OCI-LY1 (cell line): ENCODE measurements at regions not wholly inside any gene's neighbourhood (a gene's known extent, or its start where the extent isn't known, plus 50 kb on each side); places are given as distances from the start of the nearest gene placed in this dataset.

Experiments
- H2AFZ ChIP-seq: fragments of 200-600 bp; sonication (generic), shearing (Covaris generic); 2 replicates; pipeline ENCODE4 v1.6.0; 2014; ENCODE audit warnings: antibody characterized with exemption, mild to moderate bottlenecking, low read length
- H3F3A ChIP-seq: fragments of 200-600 bp; sonication (generic), shearing (Covaris generic); 2 replicates; pipeline ENCODE4 v1.6.0; 2014; ENCODE audit warnings: mild to moderate bottlenecking, antibody characterized with exemption, low read length, moderate library complexity; ENCODE audit not compliant: insufficient read depth
- H3K27ac ChIP-seq: fragments of 200-600 bp; sonication (generic); 2 replicates; pipeline ENCODE4 v1.5.1; 2014; ENCODE audit warnings: low read length, mixed run types, mild to moderate bottlenecking, low read depth; ENCODE audit not compliant: poor library complexity, severe bottlenecking
- H3K27me3 ChIP-seq: fragments of 200-600 bp; sonication (generic); 2 replicates; pipeline ENCODE4 v1.6.0; 2014; ENCODE audit warnings: antibody characterized with exemption, mild to moderate bottlenecking, low read length, moderate library complexity; ENCODE audit not compliant: insufficient read depth
- H3K36me3 ChIP-seq: fragments of 200-600 bp; sonication (generic); 2 replicates; pipeline ENCODE4 v1.6.1; 2014; ENCODE audit warnings: mild to moderate bottlenecking, antibody characterized with exemption, low read length, moderate library complexity, mixed read lengths; ENCODE audit not compliant: insufficient read depth
- H3K4me1 ChIP-seq: fragments of 200-600 bp; sonication (generic); 2 replicates; pipeline ENCODE4 v1.5.1; 2014; ENCODE audit warnings: mild to moderate bottlenecking, low read length, moderate library complexity; ENCODE audit not compliant: insufficient read depth, severe bottlenecking
- H3K4me2 ChIP-seq: fragments of 200-600 bp; sonication (generic), shearing (Covaris generic); 2 replicates; pipeline ENCODE4 v1.6.1; 2014; ENCODE audit warnings: low read length
- H3K4me3 ChIP-seq: fragments of 200-600 bp; sonication (generic); 2 replicates; pipeline ENCODE4 v1.5.1; 2014; ENCODE audit warnings: low read length, low read depth, mild to moderate bottlenecking, mixed read lengths; ENCODE audit not compliant: poor library complexity, severe bottlenecking
- H3K79me2 ChIP-seq: fragments of 200-600 bp; shearing (Covaris generic); 2 replicates; pipeline ENCODE4 v1.6.1; 2016; ENCODE audit warnings: mixed run types, low read length, mixed read lengths; ENCODE audit not compliant: insufficient read depth
- H3K9ac ChIP-seq: fragments of 200-600 bp; sonication (generic), shearing (Covaris generic); 2 replicates; pipeline ENCODE4 v1.6.1; 2014; ENCODE audit warnings: mild to moderate bottlenecking, low read length, mixed read lengths
- H3K9me2 ChIP-seq: fragments of 200-600 bp; sonication (generic), shearing (Covaris generic); 2 replicates; pipeline ENCODE4 v1.6.1; 2014; ENCODE audit warnings: low read depth, mild to moderate bottlenecking, low read length, mixed read lengths
- H3K9me3 ChIP-seq: fragments of 200-600 bp; shearing (Covaris generic); 2 replicates; pipeline ENCODE4 v1.6.1; 2014; ENCODE audit warnings: low read length, mixed read lengths
- H4K20me1 ChIP-seq: fragments of 200-600 bp; sonication (generic), shearing (Covaris generic); 2 replicates; pipeline ENCODE4 v1.6.0; 2016; ENCODE audit warnings: mild to moderate bottlenecking, low read length; ENCODE audit not compliant: insufficient read depth
- CTCF ChIP-seq: fragments of 200-600 bp; sonication (generic), shearing (Covaris generic); IDR thresholded peaks from 2 replicates; pipeline ENCODE4 v1.5.1; 2017; ENCODE audit warnings: mild to moderate bottlenecking, antibody characterized with exemption, low read length, moderate library complexity, mixed read lengths
- EZH2 ChIP-seq: fragments of 200-600 bp; sonication (generic), shearing (Covaris generic); IDR thresholded peaks from 2 replicates; pipeline ENCODE4 v1.8.0; 2017; ENCODE audit warnings: borderline replicate concordance, mixed run types, mild to moderate bottlenecking, antibody characterized with exemption, low read length, moderate library complexity, mixed read lengths

GRCh38 chr1:239931341-239931740 is 160.3 kb upstream of the FMN2 start:
- no peak overlapping the region for H3K4me2 ChIP-seq
- no peaks in the 10 kb centered on the region for H3F3A ChIP-seq
- no peaks in the 10 kb centered on the region for H3K36me3 ChIP-seq
- no peaks in the 10 kb centered on the region for H4K20me1 ChIP-seq
- H2AFZ ChIP-seq: no peak overlapping the region
- no peaks in the 10 kb centered on the region for H3K4me1 ChIP-seq
- H3K79me2 ChIP-seq: no peaks in the 10 kb centered on the region
- no peak for TF ChIP-seq CTCF
- TF ChIP-seq EZH2: no peak
- no peak overlapping the region for H3K4me3 ChIP-seq
- H3K9me2 ChIP-seq: no peaks in the 10 kb centered on the region
- H3K9ac ChIP-seq: no peak overlapping the region
- H3K27ac ChIP-seq: no peak overlapping the region
- H3K27me3 ChIP-seq: no peaks in the 10 kb centered on the region
- H3K9me3 ChIP-seq: no peaks in the 10 kb centered on the region

GRCh38 chr1:239939602-239940001 is 152.1 kb upstream of the FMN2 start:
- Histone ChIP-seq H3K36me3 (no peaks in the 10 kb centered on the region), H3K9me2 (no peaks in the 10 kb centered on the region), H3K27me3 (no peaks in the 10 kb centered on the region), H3K9ac (no peak overlapping the region), H3K9me3 (no peaks in the 10 kb centered on the region), H2AFZ (no peak overlapping the region), H3K27ac (no peak overlapping the region), H3K79me2 (no peaks in the 10 kb centered on the region), H3F3A (no peaks in the 10 kb centered on the region), H4K20me1 (no peaks in the 10 kb centered on the region), H3K4me2 (no peak overlapping the region), H3K4me1 (no peaks in the 10 kb centered on the region), H3K4me3 (no peak overlapping the region)
- TF ChIP-seq CTCF: no peak
- TF ChIP-seq EZH2: no peak

GRCh38 chr1:239943761-239944160 is 147.9 kb upstream of the FMN2 start:
- Histone ChIP-seq H3K27me3 (no peaks in the 10 kb centered on the region), H3K9me2 (no peaks in the 10 kb centered on the region), H3F3A (no peaks in the 10 kb centered on the region), H3K9ac (no peak overlapping the region), H3K4me3 (no peak overlapping the region), H3K4me2 (no peak overlapping the region), H3K9me3 (no peaks in the 10 kb centered on the region), H3K36me3 (no peaks in the 10 kb centered on the region), H3K4me1 (no peaks in the 10 kb centered on the region), H3K27ac (no peak overlapping the region), H2AFZ (no peak overlapping the region), H3K79me2 (no peaks in the 10 kb centered on the region), H4K20me1 (no peaks in the 10 kb centered on the region)
- no peak for TF ChIP-seq EZH2
- TF ChIP-seq CTCF: no peak
